HG03025 (cell line): ENCODE measurements at regions not wholly inside any gene's neighbourhood (a gene's known extent, or its start where the extent isn't known, plus 50 kb on each side); places are given as distances from the start of the nearest gene placed in this dataset.
A peak's percentile ranks its signal among the peaks of the same experiment; 100 is the strongest.
"Not testable (repeated sequence)": the region's sequence is repeated elsewhere in the genome, so short reads cannot be mapped to it uniquely, and the experiment has no call there.

Source experiments
- ATAC-seq: cut with Tn5 transposase; IDR thresholded peaks from one replicate; pipeline ENCODE4 v1.9.1; 2021; ENCODE audit warnings: mild to moderate bottlenecking, moderate library complexity; ENCODE audit not compliant: unreplicated experiment, low FRiP score

DNA sequence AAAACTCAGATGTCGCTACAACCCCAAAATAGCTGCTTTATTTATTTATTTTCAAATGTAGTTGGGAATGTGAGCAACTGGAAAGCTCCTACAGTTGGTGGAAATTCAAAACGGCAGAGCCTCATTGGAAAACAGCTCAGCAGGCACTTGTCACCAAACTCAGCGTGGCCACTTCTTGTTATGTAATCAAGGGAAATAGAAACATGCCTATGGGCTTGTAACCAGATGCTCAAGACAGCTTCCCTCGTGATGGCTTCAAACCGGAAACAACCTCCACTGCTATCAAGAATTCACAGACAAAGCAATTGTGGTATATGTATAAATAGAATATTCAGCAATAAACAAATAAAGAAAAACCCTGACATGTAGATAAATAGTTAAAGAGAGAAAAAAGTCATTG is 627.8 kb upstream of the SLC10A2 start:
- no peak for ATAC-seq

DNA sequence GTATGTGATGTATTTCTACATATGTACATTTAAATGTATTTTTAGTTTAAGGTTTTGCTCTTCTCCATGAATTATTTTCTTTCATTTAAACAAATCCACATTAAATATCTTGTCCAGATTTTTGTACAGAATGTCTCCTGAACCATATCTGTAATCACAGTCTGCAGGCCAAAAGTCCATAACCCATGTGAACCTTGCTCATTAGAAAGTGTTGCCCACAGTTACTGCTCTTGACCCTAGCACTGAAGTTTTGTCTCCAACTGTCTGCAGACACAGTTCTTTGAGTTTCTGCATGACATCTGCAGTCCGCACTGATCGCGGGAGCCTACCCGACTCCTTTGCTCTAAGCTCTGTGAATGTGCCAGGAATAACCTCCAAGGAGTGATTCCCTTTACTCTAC is 626.2 kb upstream of the SLC10A2 start:
- ATAC-seq: no peak

DNA sequence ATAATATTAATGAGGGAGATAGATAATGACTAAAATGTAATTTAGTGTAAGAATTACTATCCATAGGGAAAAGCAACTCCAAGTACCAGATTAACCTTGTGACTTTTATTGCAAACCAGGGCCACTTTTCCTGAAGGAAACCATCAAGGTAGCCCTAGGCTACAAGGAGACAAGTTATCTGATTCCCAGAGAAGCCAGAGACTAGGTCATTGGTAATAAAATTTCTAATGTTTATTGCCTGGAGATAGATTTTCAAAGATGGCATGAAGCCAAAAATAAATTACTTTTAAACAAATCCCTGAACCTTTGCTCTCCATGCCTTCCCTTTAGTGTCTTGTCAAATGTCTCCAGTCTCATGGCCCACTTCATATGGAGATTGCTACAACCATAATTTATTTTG is 610.1 kb upstream of the SLC10A2 start:
- ATAC-seq: no peak

DNA sequence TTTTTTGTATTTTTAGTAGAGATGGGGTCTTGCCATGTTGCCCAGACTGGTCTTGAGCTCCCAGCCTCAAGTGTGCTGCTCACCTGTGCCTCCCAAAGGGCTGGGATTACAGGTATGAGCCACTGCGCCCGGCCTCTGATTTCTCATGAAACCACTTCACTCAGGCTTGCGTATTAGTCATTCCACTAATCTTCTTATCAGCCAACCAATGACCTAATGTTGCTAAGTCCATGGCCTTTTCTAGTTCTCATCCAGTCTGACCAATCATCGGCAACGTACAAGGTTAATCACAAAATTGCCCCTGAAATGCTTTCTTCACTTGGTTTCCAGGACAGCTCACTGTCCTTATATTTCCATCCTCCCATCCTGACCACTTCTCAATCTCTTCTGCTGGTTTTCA is 605.3 kb upstream of the SLC10A2 start:
- ATAC-seq: no peak

DNA sequence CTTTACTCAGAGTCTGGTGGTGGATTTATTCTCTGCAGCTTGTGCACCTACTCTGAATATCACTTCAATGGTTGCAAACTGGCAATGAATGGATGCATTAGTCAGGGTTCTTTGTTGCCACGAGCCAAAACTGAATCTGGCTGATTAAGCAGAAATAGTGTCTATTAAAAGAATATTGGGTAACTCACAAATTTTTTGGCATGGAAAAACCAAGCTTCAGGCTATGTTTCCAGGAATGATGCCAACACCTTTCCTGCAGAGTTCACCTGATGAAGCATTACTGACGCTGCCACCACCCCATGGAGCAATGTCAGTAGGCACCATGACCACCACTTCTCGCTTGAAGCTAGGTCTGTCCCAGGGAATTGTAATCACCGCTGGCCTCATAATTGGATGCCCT is 597.8 kb upstream of the SLC10A2 start:
- ATAC-seq: no peak

DNA sequence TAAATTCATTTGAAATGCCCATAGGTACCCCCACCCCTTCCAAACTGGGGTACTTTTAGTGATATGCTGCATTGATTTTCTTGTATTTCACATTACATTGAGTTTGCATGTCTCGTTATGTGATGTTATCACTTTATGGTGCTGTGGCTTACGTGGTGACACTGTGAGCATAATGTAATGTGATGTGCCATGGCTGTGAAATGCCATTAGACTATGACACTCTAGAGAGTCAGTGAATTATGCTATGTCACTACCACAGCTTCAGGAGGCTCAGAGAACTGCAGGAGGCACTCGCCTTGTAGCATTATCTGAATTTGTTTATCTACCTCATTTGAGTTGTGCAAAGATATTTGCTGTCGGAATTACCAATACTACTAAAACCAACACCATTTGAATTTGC is 590.1 kb upstream of the SLC10A2 start:
- no peak for ATAC-seq

DNA sequence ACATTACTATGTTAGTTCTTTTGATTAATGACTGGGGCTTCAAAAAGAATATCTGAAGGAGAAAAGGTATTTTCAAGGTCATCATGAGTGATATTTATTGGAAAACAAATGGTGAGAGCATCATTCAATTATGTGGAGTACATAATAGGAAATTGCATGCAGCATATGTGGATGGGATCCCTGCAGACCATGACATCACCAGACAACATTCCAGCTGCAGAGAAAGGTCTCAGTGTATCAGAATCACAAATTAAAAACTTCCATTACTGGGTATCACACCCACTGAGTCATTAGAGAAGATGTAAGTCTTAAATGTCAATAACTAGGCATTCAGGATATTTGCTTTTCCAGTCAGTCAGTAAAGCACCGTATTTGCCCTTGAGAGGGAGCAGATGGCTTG is 574.4 kb upstream of the SLC10A2 start:
- ATAC-seq: no peak

DNA sequence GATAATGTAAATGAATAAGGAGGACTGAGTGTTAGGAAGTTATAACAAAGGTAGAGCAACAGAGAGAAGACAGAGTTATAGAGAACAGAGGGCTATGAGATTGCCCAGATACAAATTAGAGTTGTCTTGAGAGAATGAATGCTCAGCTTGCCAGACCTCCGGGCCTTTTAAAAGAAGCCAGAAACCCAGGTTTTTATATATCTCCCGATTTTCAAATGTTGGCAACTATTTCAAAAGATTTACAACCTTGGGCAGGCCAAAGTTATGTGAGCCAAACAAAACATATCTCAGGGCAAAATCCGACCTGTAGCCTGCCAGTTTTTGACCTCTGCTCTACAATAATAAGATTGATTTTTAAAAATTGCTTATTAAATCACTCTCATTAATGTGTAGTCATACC is 573.1 kb upstream of the SLC10A2 start:
- no peak for ATAC-seq

DNA sequence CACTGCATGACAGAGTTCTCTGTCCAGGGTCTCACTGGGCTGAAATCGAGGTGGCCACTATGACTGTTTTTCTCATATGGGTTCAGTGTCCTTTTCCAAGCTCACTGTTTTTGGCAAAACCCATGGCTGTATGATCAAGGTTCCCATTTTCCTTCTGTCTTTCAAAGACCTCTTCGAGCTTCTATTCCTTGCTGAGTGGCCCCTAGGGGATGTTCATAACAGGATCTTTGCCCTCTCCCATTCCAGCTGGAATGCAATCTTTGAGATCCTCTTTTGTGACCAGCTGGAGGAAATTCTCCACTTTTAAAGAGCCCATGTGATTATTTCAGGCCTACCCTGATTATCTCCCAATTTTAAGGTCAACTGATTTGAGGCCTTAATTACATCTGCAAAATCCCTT is 572.5 kb upstream of the SLC10A2 start:
- no peak for ATAC-seq

DNA sequence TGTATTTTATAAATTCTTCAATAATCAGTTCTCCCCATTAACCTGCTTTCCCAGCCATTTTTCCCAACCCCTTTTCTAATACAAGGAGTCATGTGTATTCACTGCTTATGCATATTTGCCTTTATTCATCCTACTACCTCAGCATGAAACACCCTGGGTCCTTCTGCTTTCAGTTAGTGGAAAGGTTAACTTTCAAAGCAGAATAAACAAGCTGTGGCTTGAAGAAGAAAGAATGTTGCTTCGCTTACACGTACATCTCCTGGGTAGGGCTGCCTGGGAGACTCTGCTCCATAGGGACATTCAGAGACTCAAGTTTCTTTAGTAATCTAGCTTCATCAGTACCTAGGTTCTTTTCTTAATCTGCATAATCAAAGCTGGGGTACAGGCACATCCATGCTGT is 567.8 kb upstream of the SLC10A2 start:
- no peak for ATAC-seq

DNA sequence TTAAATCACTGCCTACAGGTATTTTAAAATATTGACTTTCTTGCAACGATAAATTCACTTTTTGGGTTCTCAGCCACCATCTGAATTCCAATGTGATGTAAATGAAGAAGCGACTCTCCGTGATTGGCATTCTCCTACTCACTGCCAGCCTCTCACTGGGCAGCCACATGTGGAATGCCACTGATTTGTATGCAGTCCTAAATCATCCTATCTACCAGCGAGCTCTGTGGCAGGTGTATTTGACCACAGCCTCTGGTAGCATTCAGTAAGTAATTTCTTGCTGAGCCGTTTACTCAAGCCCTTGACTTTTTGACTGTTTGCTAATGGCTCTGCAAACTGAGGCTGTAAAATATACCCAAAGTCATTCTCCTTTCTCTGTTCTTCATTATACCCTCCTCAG is 559.0 kb upstream of the SLC10A2 start:
- ATAC-seq: no peak

DNA sequence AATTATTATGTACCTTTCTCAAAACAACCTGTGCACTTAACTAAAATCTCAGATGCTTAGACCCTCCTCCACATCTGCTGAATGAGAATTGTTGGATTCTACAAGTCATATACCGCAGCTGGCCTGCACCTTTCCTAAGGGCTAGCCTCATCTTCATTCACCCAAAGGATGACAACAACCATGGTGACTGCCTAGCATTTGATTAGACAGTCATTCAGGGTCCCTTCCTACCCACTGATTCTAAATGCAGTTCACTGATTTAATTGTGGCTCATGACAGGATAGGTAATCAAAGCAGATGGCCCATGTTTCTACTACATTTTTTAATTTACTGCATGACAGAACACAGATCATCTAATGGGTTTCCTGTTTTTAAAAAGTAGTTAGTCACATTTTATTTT is 551.9 kb upstream of the SLC10A2 start:
- ATAC-seq: no peak

DNA sequence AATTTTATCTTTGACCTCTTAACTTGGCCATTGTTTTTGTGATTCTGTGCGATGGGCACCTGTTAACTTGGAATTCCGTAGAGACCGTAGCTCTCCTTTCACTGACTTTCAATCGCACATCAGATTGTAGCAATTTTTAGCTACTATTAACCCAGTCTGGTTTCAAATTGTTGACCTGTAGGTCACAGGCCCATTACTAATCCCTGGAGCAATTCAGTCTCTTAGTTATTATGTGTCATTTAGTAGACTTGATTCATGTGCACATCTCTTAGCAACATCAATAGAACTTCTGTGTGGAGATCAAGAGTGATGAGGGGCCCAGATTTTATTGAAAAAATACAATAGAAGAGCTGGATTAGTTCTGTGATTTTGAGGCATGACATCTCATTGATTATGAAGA is 549.6 kb upstream of the SLC10A2 start:
- ATAC-seq: no peak

DNA sequence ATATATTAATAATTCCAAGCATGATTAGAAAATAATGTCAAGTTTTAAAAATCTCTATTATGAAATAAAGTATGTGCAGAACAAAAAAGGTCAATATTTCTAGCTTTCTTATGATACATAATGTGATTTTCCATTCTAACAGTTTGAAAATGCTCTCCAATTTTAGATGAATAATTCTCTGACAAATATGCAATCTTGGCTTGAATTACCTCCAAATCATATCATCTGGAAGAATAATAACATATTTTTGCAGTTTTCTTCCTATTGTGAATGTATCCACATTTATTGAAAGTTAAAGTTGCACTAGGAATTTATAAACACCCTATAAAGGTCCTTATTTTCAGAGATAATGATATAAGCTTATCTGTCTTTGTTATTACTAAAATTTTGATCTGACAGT is 548.5 kb upstream of the SLC10A2 start:
- ATAC-seq: no peak

DNA sequence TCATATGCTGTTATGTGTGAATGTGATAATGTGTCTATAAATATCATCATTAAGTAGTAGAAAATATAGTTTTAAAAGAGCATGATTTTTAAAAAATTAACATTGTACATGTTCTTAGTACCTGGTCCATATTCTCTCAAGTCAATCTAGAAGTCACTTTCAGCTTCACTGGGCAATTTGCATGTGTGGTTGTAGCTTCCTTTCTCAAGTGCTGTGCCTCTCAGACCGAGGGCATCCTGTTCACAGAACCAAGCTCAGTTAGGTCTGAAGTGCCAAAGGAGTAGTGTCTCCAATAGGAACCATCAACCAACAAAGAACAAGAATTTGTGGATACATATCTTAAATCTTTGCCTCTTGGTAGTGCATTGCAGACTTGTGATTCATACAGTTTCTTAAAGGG is 541.8 kb upstream of the SLC10A2 start:
- ATAC-seq: peak; percentile 66

DNA sequence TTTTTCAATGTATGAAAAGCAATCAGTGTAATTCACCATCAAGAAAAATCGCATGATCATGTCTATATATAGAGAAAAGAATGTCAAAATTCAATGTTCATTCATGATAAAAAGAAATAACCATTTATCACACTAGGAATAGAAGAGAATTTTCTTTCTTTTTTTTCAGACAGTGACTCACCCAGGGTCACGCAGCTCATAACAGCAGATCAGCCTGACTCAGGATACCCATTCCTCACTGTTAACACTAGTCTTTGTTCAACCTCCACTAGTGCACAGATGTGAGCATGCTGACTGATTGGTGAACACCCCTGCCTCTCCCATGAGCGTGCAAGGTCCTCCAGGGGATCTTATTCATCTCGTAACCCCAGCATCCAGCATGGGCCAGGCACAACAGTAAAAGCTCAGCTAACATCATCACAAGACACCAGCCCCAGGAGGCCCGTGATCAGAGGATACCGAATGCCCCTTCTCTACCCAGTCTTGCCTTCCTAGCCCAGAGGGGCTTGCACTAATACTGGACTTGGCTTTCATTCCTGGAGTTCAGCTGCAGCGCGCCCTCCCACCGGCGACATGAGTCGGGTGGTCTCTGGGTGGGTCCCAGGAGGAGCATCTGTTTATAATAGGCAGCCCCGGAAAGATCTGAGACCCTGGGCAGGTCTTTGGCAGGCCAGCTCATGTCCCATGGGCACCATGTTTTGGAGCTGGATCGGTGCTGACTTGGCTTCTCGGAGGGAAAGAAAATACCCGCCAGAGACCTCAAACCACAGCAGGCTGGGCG is 539.5 kb upstream of the SLC10A2 start:
- ATAC-seq: no peak

DNA sequence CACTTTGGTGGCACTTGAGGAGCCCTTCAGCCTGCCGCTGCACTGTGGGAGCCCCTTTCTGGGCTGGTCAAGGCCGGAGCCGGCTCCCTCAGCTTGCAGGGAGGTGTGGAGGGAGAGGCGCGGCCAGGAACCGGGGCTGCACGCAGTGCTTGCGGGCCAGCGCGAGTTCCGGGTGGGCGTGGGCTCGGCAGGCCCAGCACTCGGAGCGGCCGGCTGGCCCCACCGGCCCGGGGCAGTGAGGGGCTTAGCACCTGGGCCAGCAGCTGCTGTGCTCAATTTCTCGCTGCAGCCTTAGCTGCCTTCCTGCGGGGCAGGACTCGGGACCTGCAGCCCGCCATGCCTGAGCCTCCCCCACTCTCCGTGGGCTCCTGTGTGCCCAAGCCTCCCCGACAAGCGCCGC is 533.7 kb upstream of the SLC10A2 start:
- not testable (repeated sequence) for ATAC-seq

DNA sequence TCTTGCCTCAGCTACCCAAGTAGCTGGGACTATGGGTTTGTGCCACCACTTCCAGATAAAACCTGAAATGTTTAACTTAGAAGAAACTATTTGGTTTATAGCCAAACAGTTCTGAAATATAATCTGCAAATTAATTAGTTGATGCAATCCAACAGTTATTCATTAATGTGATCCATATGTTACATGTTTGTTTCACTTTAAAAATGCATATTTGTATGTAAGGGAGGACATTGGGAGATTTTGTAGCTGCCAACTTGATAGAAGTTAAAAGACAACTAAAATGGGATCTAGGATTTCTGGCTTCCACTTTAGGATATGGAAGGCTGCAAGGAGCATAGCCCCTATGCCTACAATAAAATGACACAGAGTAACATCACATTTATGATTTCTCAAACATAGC is 532.5 kb upstream of the SLC10A2 start:
- no peak for ATAC-seq

DNA sequence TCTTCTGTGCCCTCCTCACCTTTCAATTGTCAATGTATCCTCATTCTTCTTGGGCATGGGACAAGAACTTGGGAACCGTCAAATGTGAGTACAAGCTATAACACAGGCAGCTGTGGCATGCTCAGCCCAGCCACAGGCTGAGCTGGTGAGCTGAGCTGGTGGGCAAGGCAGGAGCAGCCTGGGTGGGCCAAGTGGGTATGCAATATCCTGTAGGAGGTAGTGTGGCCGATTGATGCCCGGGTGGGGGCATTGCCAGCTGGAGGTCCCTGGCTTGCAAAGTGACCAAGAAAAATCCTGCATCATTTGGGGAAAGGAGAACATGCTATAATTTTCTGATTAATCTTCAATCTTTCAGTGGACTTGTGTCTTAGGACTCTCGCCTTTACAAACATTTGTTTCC is 507.2 kb upstream of the SLC10A2 start:
- ATAC-seq: no peak

DNA sequence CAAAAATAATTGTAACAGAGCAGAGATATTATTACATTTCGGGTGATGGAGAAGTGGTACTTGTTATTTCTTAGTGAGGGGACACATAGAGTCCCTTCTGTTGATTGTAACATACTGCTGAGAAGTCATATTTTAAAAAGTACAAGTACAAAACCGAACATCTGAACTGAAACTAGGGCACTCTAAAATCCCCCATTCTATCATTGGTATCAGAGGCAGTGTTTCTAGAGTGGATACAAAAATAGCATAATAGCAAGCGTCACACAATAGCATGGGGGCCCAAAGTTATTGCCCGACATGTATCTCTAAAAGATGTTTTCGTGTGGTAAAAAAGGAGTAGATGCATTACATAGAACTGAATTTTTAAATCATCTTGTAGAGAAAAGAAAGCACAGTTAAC is 502.1 kb upstream of the SLC10A2 start:
- no peak for ATAC-seq

DNA sequence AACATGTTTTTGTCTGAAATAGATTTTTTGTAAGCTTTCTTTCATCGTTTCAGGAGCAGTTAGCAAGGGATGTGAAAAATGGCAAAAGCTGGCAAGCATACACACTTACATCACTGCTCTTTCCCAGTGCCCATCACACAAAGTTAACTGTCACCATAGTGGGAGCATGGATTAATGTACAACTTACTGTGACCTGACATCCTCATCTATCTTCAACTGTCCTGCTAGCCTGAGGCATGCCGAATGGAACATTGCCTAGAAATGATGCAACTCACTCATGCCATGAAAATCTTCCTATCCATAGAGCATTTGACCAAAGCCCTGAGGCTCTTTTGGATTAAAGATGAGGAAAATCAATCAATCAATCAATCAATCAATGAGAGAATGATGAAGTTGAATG is 491.7 kb upstream of the SLC10A2 start:
- ATAC-seq: no peak

DNA sequence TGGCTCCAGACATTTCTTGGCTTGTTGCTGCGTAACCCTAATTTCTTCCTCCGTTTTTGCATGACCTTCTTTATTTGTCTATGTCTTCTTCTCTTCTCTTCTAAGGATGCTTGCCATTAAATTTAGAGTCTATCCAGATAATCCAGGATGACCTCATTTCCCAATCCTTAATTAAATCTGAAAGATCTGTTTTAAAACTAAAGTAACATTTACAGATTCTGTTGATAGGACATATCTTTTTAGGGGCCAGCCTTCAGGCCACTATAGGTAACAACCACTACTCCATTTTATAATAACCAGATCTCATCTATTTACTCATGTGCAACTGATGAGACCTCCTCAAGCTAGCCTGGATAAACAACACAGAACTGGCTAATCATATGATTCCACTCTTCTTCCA is 490.5 kb upstream of the SLC10A2 start:
- no peak for ATAC-seq

DNA sequence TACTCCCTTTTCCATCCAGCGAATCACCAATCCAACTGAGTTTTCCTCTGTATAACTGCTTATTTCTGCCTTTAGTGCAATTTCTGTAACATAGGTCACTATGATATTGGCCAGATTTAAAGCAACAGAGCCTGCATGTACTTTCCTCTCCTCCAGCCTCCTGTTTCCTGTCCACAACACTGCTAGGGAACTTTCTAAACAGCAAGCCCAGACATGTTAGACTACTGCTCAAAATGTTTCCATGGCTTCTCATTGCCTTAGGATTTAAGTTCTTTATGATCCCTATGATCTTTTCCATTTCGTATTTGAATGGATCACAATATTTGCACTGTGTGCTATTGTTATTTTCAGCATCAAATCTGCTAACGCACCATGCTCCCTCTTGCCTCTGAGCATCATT is 481.7 kb upstream of the SLC10A2 start:
- ATAC-seq: no peak
